GM18907 (cell line): ENCODE measurements at regions not wholly inside any gene's neighbourhood (a gene's known extent, or its start where the extent isn't known, plus 50 kb on each side); places are given as distances from the start of the nearest gene placed in this dataset.

ENCODE experiments used
- ATAC-seq: cut with Tn5 transposase; IDR thresholded peaks from one replicate; pipeline ENCODE4 v1.9.1; 2021; ENCODE audit warnings: mild to moderate bottlenecking, moderate library complexity; ENCODE audit not compliant: unreplicated experiment

DNA sequence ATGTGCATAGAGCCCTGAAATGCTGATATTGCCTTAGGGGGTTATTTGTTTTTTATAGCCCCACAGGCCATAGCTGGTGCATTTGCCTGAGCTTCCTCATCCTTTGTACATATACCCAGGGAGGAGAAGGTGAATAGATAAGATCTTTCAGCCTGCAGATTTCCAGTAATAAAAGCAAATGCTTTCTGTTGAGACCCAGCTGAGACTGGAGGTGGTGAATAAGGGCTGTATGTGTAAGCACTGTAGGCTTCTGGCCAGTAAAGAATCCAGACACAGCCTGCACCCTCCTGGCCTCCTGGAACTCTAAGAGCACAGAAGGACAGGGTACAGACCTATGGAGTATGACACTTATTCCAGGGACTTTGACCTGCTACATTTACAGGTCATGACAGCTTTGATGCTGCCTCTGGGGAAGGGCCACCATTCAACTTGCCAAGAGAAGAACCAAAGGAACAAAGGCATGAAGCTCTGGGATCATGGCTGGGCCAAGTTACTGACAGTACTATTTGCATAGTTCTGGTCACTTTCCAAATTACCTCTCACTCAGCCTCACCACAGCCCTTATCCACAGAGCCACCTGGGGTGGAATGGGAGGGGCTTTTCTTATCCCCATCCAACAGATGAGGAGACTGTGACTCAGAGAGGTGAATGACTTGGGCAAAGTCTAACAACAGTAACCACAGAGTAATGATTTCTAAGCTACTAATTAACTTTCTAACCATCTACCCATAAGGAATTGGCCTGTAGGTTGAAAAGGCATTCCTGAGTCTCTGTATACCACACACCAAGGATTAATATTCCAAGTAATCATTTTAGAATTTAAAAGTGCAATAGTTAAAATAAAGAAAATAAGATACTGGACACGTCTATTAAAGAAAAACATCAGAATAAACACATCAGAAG, 604.5 kb upstream of the KLF4 start:
- ATAC-seq = no peak

DNA sequence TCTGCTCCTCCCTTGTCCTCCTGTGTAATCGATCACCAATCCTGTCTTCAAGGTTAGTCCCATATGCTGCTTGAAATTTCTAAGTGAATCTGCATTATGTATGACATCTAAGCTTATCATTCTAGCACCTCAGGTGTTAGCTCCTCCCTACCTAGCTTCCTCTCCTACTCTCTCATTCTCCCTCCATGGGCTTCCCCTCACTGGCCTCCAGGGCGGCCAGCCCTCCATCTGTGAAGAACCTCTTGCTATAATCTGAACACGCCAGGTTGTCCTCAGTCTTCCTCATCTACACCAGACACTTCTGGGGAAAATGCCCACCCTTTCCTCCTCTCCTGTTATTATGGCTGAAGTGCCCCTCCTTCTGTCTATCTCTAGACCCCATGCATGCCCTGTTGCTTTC, 599.3 kb upstream of the KLF4 start:
- no peak for ATAC-seq

DNA sequence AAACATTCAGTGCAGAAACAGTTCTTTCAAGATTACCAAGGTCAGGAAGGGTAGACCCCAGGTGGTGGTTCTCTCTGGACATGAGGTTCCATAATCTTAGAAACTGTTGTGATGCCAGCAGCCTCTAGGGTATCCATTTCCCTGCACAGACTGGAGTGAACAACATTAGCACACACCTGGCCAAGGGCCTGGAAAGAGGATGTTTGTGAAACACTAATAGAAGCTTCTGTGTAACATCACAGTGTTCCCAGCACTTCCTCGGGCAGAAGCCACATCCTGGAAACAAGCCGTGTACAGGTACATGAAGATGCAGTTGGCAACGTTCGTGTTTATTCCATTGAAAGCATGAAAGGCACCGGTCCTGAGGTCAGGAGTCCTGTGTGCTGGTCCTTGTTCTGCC, 598.2 kb upstream of the KLF4 start:
- ATAC-seq = no peak

DNA sequence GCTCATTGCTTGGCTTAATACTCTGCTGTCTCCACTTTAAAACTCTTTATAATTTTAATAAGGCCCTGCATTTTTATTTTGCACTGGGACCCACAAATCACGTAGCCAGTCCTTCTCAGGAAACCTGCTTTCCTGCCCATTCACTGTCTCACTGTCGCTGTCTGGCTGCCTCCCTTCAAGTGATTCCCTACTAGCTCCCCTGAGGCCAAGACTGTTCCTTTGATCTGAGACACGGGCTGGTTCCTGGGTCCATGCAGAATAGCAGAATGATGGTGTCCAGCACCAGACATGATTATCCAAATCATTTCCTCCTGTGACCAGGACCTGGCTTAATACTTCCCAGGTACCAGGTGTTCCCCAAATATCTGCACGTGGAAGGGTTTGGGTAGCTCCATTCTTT, 597.1 kb upstream of the KLF4 start:
- ATAC-seq = no peak

DNA sequence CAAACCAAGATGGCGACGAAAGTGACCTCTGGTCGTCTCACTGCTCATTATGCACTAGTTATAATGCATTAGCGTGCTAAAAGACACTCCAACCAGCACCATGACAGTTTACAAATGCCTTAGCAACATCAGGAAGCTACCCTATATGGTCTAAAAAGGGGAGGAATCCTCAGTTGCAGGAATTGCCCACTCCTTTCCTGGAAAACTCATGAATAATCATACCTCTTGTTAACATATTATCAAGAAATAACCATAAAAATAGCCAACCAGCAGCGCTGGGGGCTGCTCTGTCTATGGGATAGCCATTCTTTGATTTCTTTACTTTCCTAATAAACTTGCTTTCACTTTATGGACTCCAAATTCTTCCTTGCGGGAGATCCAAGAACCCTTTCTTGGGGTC, 595.7 kb upstream of the KLF4 start:
- ATAC-seq = no peak

DNA sequence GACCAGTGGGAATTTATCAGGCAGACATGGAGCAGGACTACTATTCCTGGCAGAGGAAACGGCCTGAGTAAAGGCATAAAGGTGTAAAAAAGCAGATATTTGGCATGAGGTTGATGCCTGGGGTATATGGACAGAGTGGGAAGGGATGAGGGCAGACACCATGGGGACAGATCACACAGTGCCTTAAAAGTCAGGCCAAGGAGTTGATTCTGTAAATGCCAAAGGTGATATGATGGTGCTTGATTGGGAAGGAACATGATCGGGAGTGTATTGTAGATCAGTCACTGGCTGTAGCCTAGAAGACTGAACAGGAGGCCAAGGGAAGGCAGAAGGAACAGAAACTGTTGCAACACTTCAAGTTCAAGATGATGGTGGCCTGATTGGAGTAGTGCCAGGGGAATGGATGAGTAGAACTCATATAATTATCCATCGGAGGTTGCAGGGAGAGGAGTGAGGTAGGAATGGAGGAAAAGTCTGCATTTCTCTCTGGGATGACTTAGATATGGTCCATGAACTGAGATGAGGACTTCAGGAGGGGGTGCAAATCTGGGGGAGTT, 594.3 kb upstream of the KLF4 start:
- ATAC-seq = no peak

DNA sequence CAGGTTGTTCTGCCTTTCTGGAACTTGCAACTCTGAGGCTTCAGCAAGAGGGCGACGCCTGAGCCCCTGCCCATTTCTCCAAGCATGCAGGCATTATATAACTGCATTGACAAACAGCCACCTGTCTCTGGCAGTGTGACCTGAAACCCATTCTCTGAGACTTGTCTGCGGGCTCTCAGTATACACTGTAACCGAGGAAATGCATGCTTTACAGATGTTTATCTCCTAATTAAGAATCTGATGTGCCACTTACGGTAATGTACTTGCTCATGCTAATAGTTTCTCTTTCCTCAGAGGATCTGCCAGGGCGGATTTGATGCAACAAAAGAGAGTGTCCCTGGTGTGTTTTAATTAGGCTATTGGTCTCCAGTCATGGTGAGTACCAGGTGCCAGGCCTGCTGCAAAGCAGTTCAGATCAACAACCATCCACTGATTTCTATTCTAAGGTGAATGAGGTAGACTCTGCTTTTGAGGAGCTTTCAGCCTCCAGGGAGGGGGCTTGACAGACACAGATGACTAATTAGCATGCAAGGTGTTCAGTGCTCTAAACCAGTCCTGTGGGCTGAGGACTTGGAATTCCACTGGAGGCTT, 593.7 kb upstream of the KLF4 start:
- ATAC-seq = no peak

DNA sequence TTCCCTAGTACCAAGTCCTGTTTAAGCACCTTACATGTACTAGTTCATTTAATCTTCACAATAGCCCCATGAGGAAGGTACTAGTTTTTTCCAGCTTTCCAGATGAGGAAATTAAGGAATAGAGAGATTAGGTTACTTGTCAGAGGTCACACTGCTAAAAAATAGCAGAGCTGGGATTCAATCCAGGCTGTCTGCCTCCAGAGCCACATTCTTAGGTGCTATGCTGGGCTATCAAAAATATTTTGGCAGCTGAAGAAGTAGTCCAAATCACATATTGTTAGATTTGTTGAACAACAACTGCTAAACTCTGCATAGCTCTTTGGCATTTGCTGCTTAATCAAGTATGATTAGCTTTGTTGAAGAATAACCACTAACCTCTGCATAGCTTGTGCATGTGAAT, 591.5 kb upstream of the KLF4 start:
- no peak for ATAC-seq

DNA sequence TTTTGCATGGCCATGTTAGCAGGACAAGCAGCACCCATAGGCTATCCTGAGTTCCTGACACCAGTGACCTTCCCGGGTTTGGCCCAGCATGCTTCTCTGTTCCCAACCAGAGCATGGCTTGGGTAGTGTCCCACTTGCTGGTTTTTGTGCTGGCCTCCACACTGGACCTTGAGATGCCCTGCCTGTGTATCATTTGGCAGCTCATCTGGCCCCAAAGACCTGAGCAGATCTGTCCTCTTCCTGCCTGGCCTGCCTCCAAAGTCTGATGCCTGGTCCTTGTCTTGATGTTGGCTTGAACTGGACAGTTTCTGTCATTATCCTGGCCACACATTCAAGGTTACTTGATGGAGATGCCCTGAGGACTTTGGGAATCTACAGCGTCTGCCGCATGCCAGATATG, 590.7 kb upstream of the KLF4 start:
- no peak for ATAC-seq

DNA sequence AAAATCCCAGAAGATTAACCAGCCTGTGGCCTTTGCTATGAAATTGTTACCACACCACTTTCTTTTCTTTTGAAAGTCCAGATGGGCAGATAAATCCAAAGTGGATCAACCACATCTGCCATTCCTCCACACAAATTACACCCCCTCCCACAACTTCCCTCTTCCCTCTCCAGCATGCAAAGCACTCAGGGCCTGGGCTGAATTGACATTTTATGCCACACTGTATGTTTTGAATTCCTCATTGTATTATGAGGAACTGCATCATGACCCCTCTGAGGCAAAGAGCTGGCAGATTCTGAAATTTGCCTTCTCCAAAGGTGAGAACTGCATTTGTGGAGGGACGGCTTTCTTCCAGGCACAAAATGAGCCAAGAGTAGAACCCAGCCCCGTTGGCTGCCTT, 589.2 kb upstream of the KLF4 start:
- no peak for ATAC-seq

DNA sequence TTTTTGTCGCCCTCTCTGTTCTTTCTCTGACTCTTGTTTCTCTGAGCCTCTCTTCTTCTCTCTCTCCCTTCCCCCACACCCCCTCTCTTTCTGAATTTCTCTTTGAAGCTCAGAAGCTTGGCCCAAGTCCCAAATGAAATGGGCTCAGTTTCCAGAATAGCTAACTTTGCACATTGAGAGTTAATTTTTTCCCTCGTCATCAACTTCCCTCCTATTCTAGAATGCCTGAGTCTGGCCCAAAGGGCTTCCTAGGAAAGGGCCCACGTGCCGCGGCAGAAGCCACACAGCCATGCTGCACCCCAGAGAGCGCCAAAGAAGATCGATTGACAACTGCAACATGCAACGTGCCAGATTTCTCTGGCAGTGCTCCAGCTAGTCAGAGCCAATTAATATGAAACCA, 588.8 kb upstream of the KLF4 start:
- no peak for ATAC-seq

DNA sequence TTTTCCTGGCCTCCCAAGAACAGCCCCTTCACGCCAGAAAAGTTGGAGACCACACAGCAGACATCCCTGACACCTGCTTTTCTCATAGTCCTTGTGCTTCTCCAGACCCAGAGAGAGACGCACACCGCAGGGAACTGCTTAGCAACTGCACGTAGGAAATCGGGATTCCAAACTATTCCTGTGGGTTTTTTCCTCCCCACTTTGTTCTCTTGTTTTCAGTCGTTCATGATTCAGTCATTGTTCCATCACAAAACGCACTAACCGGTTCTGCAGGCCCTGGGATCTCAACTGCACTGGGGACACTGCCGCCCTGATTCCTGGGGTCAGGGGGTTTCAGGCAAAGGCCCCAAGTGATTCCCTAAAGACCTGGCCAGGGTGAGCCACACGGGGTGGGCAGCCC, 588.0 kb upstream of the KLF4 start:
- no peak for ATAC-seq

DNA sequence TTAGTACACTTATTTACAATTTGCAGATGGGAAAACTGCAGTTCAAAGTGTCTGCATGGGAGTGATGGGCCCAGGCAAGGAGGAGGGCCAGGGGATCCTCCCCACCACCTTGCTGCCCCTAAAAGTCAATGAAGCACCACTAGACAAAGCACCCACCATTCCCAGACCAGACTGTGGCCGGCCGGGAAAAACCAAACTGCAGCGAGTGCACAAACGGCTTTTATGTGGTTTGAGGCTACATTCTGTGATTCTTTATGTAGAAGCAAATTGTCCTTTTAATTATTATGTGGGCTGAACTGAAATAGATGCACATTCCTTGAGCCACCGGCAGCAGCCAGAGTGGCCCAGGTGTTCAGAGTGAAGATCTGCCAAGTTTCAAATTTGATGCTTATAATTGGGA, 585.3 kb upstream of the KLF4 start:
- no peak for ATAC-seq

DNA sequence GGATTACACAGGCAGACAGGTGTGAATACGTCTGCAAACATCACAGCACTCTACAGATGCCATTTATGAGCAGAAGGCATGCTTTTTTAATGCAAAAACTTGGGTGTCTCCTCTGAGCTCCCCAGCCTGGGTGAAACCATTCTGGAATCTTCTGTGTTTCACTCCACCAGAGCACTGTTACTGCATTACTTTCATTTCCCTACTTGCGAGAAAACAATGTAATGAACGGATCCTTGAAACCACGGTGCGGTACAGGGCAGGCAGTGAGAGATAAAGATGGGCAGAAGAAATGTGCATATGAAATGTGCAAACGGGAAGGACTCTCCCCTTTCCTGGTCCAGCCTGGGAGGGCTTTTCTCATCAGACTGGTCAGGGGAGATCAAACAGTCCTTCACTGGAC, 584.3 kb upstream of the KLF4 start:
- no peak for ATAC-seq

DNA sequence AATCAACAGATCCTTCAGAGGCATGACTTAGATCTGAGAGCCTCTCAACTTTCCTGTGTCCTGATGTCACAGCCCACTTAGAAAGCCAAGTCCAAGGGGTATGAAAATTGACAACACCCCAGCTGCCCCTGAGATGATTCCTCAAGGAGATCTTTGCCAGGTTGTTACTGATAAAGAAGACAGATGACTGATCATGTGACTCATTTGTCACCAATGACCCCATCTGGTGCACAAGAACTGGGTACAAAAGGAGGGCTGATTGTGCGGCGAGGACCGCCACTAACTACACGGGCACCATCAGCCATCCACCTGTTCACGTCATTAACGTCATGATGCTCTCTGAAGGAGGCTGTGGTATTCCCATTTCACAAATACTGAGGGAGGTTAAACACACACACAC, 583.2 kb upstream of the KLF4 start:
- no peak for ATAC-seq

DNA sequence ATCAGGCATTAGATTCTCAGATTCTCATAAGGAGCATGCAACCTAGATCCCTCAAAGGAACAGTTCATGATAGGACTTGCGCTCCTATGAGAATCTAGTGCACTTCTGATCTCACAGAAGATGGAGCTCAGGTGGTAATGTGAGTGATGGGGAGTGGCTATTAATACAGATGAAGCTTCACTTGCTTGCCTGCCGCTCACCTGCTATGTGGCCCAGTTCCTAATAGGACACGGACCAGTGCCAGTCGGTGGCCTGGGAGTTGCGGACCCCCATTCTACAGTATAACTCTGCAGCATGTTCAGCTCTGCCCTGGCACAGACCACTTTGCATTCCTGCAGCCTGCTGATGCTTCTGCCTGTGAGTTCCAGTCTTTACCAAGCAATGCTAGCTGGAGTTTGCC, 581.3 kb upstream of the KLF4 start:
- no peak for ATAC-seq

DNA sequence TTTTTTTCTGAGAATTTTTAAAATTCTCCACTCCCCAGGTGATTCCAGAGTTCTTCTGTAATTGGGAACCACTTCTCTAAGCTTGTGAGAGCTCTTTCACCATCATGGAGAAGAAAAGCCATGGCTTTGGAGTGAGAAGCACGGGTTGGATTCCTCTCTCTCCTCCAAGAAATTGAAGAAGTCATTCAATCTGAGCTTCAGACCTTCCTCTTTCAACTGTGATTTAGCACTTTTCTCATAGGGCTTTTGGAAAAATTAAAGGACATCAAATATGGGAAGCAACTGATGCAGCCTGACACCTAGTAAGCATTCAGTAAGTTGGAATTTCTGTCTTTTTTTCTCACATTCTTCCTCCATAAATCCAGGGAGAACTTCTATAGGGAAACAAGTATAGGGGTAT, 580.4 kb upstream of the KLF4 start:
- no peak for ATAC-seq

DNA sequence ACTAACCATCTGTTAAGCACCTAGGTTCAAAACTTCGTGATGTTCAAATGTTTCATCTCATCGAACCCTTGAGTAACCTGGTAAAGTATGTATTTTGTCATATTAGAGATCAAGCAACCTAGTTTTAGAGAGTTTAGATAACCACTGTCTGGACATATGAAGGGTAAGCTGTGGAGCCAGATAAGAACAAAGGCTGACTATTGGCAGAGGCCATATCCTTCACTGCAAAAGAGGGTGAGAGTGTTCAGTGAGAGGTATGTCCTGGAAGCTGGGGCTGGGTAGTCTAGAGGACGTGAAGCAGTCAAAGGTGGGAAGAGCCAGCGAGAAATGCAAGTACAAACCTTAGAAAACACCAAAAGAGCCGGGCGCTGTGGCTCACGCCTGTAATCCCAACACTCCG, 573.1 kb upstream of the KLF4 start:
- no peak for ATAC-seq

DNA sequence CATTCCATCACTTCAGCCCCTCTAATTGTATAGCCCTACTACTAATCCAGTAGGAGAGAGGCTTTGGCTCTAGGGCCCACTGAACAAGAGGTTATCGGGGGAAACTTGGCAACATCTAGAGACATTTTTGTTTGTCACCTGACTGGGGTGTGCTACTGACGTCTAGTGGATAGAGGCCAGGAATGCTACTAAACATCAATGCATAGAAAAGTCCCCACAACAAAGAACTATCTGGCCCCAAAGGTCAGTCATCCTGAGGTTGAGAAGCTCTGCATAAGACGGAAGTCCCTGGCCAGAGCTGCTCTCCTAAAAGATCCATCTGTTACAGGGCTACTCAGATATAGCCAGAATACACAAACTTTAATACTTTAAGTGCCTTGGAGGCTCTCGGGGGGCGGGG, 570.6 kb upstream of the KLF4 start:
- ATAC-seq = no peak

DNA sequence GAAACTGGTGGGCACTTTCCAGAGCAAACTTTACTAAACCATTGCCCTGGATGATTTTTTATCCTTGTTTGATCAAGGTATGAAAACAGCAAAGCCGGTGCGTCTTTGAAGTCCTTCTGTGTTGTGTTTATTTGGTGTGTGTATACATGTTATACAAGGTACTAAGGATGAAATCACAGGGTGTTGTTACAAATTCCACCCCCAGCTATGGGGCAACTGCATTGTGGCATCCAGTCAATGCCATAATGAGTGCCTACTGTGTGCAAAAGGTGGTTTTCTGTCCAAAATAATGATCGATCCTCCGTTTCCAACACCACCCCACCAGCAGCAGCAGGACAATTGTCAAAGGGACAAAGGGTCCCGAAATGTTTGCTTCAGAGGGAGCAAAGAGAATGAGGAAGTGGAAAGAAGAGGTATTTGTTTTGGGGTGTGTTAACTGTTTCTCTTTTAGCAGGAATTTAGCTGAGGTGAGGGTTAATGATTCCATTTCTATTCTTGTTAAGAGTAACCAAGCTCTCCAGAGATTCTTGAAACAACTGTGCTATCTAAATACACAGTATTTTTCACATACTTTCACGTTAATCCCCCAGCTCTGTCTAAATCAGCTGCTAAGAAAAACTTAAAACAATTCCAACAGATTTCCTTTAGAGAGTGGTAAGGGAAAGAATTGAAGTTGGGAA, 568.7 kb upstream of the KLF4 start:
- no peak for ATAC-seq

DNA sequence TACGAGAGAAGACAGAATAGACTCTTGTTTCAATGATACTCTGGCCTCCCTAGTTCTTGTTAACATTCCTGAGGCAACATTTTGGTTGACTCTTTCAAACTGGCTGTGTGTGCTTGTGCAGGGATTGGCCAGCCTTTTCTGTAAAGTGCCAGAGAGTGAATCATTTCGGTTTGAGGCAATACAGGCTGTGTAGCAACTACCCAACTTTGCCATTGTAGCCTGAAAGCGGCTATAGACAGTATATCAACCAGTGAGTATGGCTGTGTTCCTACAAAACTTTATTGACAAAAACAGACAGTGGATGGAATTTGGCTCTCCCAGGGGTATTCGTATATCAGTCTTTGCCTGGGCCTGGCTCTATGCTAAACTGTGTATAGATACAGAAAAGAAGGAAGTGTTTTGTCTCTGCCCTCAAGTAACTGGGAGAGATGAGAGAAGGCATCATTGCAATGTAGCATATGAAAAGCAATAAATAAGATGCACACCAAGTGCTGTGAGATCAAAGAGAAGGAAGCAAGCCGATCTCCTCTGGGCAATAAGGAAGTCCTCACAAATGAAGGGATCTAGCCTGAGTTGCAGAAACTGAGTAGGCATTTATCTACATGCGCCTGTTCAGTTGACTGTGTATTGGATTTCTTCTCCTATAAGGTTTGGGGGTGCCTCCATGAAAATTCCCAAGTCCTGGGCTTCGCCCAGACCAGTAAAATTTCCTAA, 568.0 kb upstream of the KLF4 start:
- ATAC-seq = no peak
